Activated CD4-positive, alpha-beta T cell treated with anti-CD3 and anti-CD28 coated beads, Interleukin-2, Interleukin-4, amounts not matched to agents 100 ng/mL and 50 ng/mL, durations not matched to agents 16 hours and 8 hours (primary cell): ENCODE measurements at regions not wholly inside any gene's neighbourhood (a gene's known extent, or its start where the extent isn't known, plus 50 kb on each side); places are given as distances from the start of the nearest gene placed in this dataset.
"Not testable (repeated sequence)": the region's sequence is repeated elsewhere in the genome, so short reads cannot be mapped to it uniquely, and the experiment has no call there.

Experiments
- DNase-seq: peaks from one replicate; pipeline ENCODE4 v3.0.0-alpha.2; 2020; ENCODE audit warnings: low spot score

DNA sequence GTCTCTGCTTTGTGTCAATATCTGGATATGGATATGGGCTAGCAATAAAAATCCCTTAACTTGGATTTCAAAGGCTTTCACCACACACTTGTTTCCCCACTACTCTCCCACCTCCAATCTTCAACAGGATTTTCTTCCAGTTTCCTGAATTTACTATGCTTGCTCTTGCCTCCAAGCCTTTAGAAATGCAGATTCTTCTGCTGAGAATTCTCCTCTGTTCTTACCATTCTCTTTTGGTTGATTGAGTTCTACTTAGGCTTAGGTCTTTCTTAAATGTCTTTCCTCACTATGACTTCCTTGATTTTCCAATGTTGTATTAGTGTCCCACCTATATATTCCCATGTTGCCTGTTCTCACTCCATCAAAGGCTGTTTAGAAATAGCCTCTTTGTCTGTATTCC is 1502.4 kb upstream of the TENM4 start:
- DNase-seq = no peak

DNA sequence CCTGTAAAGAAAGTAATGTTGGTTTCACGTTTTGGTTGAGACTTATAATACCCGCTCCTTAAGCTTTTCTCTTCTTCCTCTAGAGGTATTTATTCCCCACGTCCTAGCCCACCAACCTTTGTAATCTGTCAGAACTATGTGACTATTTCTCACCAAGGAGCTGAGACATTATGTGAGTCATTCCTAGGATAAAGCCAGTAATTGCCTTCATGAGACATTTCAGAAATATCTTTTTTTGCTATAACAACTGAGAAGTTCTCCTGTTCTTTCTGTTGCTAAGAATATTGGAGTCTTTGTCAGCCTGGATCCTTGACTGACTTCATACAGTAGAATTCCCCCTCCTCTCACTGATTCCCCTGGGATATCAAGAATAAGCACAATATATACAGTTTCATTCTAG is 1497.0 kb upstream of the TENM4 start:
- no peak for DNase-seq

DNA sequence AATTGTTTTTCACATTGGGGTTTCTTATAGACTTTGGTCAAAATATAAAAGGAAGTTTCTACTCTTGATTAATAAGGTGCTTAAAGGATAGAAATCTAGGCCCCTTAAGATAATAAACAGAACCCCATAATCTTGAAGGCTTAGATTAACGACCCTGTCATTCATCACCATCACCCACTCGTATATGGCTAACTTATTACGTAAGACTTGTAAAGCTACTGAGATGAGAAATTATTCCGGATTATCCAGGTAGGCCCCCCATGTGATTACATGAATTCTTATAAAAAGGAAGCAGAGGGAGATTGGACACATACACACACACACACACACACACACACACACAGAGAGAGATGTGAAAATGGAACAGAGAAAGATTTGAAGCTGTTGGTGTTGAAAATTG is 1489.2 kb upstream of the TENM4 start:
- no peak for DNase-seq

- DNase-seq = no peak
These were observed 1488.4 kb upstream of the TENM4 start for GRCh38 chr11:80929031-80929805.

DNA sequence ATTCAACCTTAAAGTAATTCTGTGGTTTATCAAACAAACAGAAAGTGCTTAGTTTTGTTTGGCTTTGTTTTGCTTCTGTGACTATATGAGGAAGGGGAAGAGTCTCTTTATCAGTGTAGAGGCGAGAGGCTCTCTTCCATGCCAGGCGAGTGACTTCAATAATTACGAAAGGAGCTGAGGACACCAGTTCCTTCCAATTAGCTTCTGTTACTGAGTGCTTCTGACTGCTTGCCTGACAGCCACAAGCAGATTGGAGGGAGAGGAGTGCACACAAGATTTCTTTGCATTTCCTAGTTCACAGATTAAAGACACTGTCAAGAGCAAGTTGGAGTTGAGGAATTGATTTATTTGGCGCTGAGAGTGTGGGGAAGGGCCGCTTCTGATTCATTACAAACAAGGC is 1484.5 kb upstream of the TENM4 start:
- DNase-seq = no peak

GRCh38 chr11:80921310-80921709 is 1480.5 kb upstream of the TENM4 start:
- not testable (repeated sequence) for DNase-seq

- no peak for DNase-seq
These were observed 1475.5 kb upstream of the TENM4 start for GRCh38 chr11:80916173-80916798.

DNA sequence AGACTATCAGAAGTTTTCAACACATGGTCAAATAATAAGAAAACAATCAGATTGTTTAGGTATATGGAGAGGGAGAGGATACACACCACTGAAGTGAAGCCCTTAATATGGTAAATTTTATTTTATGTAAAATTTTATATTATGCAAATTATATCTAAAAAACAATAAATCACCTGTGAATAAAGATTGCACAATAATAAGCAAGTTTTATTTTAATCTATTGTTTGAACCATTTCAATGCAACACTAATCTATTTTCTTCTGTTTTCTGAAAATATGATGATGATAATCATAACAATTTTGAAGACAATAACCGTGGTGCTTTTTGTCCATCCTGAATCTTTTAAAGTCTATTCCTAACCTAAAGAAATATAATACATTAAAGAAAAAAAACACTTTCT is 1473.5 kb upstream of the TENM4 start:
- DNase-seq = no peak

GRCh38 chr11:80911666-80912065 is 1470.8 kb upstream of the TENM4 start:
- DNase-seq = no peak

GRCh38 chr11:80900265-80900664 is 1459.4 kb upstream of the TENM4 start:
- DNase-seq = no peak

DNA sequence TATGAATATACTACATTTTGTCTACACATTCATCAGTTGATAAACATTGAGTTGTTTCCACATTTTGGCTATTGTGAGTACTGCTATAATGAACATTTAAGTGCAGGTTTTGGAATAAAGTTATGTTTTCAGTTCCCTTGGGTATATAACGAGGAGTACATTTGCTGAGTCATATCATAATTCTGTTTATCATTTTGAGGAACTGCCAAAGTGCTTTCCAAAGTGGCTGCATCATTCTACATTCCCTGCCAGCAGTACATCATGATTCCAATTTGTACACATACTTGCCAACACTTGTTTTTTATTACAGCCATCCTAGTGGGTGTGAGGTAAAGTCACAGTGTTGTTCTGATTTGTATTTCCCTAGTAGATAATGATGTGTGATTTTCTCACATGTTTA is 1458.6 kb upstream of the TENM4 start:
- DNase-seq = no peak

DNA sequence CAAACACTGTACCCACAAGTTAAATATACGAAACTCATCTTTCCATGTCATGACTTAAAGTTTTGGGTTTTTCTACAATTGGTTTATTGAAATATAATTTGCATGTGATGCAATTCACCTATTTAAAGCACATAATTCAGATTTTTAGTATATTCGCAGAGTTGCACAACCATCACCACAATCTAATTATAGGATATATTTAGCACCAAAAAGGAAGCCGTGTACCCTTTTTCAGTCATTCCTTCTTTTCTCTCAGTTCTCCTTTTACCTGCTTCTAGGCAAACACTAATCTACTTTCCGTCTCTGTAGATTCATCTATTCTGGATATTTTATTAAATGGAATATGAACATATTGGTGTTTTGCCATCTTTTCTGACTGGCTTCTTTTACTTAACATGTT is 1458.1 kb upstream of the TENM4 start:
- no peak for DNase-seq

GRCh38 chr11:80886684-80887083 is 1445.9 kb upstream of the TENM4 start:
- DNase-seq = no peak

GRCh38 chr11:80873310-80873999 is 1432.6 kb upstream of the TENM4 start:
- no peak for DNase-seq

DNA sequence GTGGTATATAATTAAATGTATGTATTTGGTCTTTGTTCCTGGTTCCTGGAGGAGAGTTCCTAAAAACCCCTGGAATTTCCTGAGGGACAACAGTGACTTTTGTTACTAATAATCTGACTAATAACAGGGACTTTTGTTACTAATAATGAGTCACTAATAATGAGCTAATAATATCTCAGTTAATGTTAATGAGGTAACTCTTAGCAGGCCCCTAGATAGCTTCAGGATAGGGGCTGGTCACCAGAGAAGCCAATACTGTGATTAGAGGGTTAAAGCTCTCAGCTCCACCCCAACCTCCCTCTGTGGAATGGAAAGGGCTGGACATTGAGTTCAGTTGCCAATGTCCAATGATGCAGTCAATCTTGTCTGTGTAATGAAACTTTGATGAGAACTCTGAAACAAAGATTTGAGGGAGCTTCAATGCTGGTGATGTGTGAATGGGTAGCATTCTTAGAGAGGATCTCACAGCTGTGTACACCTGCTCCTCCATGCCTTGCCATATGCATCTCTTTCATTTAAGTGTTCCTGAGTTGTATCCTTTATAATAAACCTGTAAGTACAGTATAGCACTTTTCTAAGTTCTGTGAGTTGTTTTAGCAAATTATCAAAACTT is 1431.4 kb upstream of the TENM4 start:
- no peak for DNase-seq

- DNase-seq = no peak
These were observed 1428.0 kb upstream of the TENM4 start for GRCh38 chr11:80868831-80869230.

DNA sequence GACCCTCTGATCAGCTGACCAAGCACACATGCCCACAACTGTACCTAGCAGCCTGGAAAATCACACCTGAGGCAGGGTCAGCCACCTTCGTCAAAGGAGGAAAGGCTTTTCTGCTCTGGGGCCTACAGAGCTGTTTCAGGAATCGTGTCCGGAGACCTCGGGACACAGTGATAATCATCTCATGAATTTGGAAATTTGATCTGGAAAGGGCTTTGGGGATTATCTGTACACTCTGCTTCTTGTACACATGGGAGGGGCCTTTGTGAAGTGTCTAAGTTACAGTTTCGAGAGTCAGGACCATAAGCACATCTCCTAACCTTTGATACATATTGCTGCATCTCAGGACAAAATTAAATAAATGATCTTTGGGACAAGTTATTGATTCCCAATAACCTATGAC is 1421.2 kb upstream of the TENM4 start:
- DNase-seq = no peak

GRCh38 chr11:80861193-80861592 is 1420.4 kb upstream of the TENM4 start:
- DNase-seq = no peak

DNA sequence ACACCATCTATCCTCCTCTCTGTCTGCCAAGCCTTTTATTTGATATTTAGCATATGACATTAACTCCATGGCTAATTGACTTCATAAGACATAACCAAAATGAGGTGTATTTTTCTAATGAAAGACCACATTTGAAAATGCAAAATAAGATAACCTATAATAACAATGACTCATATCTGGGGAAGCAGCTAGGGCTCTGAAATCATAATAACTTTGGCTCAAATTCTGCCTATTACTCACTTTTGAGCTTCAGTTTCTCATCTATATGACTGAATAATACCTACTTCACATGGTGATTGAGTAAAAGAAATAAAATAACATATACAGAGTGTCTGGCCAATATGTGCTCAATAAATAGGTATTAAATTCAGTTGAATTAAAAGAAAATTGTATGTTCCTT is 1419.8 kb upstream of the TENM4 start:
- no peak for DNase-seq

DNA sequence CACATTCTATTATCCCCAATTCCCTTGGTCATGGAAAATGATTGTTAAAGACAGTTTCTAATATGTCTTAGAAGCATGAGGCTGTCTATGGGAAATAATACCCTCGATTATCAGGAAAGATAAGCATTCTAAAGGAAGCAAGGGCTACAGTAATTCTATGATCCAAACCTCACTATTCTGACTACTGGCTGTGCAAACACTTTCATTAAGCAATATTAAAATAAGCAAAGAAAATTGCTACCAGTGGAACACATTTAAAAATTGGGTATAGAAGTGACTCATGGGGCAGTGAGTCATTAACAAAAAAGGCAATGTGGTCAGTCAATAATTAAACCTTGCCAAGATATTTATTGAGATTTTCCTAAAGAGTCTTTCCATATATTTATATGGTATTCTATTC is 1415.2 kb upstream of the TENM4 start:
- no peak for DNase-seq

- no peak for DNase-seq
These were observed 1414.6 kb upstream of the TENM4 start for GRCh38 chr11:80855426-80855825.

GRCh38 chr11:80849253-80849652 is 1408.4 kb upstream of the TENM4 start:
- DNase-seq = no peak

GRCh38 chr11:80846979-80847378 is 1406.1 kb upstream of the TENM4 start:
- DNase-seq = peak; percentile 24
